Left ventricle myocardium inferior (tissue), 1 donor: ENCODE measurements at regions not wholly inside any gene's neighbourhood (a gene's known extent, or its start where the extent isn't known, plus 50 kb on each side); places are given as distances from the start of the nearest gene placed in this dataset.
"Not testable (repeated sequence)": the region's sequence is repeated elsewhere in the genome, so short reads cannot be mapped to it uniquely, and the experiment has no call there.

ENCODE experiments used
- DNase-seq: peaks from one replicate; pipeline ENCODE4 v3.0.0-alpha.2; 2020
- H3K27ac ChIP-seq: fragments of 200-600 bp; replicated peaks from 2 replicates; pipeline ENCODE4 v1.8.0; 2021
- H3K27me3 ChIP-seq: fragments of 200-600 bp; 2 replicates; pipeline ENCODE4 v1.8.0; 2021; ENCODE audit warnings: low read depth
- H3K36me3 ChIP-seq: fragments of 200-600 bp; 2 replicates; pipeline ENCODE4 v1.8.0; 2021
- H3K4me1 ChIP-seq: fragments of 200-600 bp; 2 replicates; pipeline ENCODE4 v1.8.0; 2021
- H3K4me3 ChIP-seq: fragments of 200-600 bp; 2 replicates; pipeline ENCODE4 v1.8.0; 2021; ENCODE audit warnings: mild to moderate bottlenecking, moderate library complexity
- H3K9me3 ChIP-seq: fragments of 200-600 bp; replicated peaks from 2 replicates; pipeline ENCODE4 v1.8.0; 2021
- CTCF ChIP-seq: fragments of 200-600 bp; IDR thresholded peaks from 2 replicates; pipeline ENCODE4 v1.8.0; 2021; ENCODE audit warnings: antibody characterized with exemption, mild to moderate bottlenecking, borderline replicate concordance
- intact Hi-C: fragments of 100-400 bp; cut with micrococcal nuclease; formaldehyde crosslinking; loops from one replicate; pipeline ENCODE4 v1.11.0; 2022
- donor health status: DM: no; HTN: yes; CAD: no; lungs with severe emphysema.

- Histone ChIP-seq H3K9me3 (no peaks in the 10 kb centered on the region), H3K36me3 (no peaks in the 10 kb centered on the region), H3K4me1 (no peaks in the 10 kb centered on the region), H3K4me3 (no peak overlapping the region), H3K27me3 (no peaks in the 10 kb centered on the region), H3K27ac (no peak overlapping the region)
- TF ChIP-seq CTCF = no peak
- intact Hi-C loops = no loop called here
- no peak for DNase-seq
These were observed 233.2 kb downstream of the NMUR2 start for GRCh38 chr5:152171888-152172287.

GRCh38 chr5:152170350-152170749 lies 234.7 kb downstream of the NMUR2 start:
- Histone ChIP-seq H3K4me1 (no peaks in the 10 kb centered on the region), H3K9me3 (no peaks in the 10 kb centered on the region), H3K27me3 (no peaks in the 10 kb centered on the region), H3K4me3 (no peak overlapping the region), H3K27ac (no peak overlapping the region), H3K36me3 (no peaks in the 10 kb centered on the region)
- no peak for DNase-seq
- TF ChIP-seq CTCF = no peak
- intact Hi-C loops = no loop called here

GRCh38 chr5:152164860-152165259 lies 240.2 kb upstream of the GLRA1 start:
- H3K4me1 ChIP-seq = no peaks in the 10 kb centered on the region
- H3K36me3 ChIP-seq = no peaks in the 10 kb centered on the region
- no peaks in the 10 kb centered on the region for H3K9me3 ChIP-seq
- no peak for TF ChIP-seq CTCF
- no peak overlapping the region for H3K27ac ChIP-seq
- no peaks in the 10 kb centered on the region for H3K27me3 ChIP-seq
- intact Hi-C loops = no loop called here
- no peak for DNase-seq
- H3K4me3 ChIP-seq = no peak overlapping the region

GRCh38 chr5:152159894-152160293 lies 235.2 kb upstream of the GLRA1 start:
- H3K27me3 ChIP-seq, H3K9me3 ChIP-seq, H3K4me3 ChIP-seq, DNase-seq, intact Hi-C loops, H3K27ac ChIP-seq, H3K4me1 ChIP-seq, H3K36me3 ChIP-seq: not testable (repeated sequence)

GRCh38 chr5:152154452-152154851 lies 229.8 kb upstream of the GLRA1 start:
- intact Hi-C loops, H3K4me1 ChIP-seq, H3K27ac ChIP-seq, H3K36me3 ChIP-seq, H3K27me3 ChIP-seq, H3K9me3 ChIP-seq, H3K4me3 ChIP-seq, DNase-seq: not testable (repeated sequence)

- DNase-seq = no peak
- Histone ChIP-seq H3K36me3 (no peaks in the 10 kb centered on the region), H3K27me3 (no peaks in the 10 kb centered on the region), H3K27ac (no peak overlapping the region), H3K4me3 (no peak overlapping the region), H3K9me3 (peaks cover 9% of the 10 kb centered on the region), H3K4me1 (no peaks in the 10 kb centered on the region)
- intact Hi-C loops = no loop called here
- TF ChIP-seq CTCF = no peak
These were observed 227.3 kb upstream of the GLRA1 start for GRCh38 chr5:152151940-152152339.

GRCh38 chr5:152151113-152151512 lies 226.5 kb upstream of the GLRA1 start:
- H3K36me3 ChIP-seq = no peaks in the 10 kb centered on the region
- H3K9me3 ChIP-seq = peaks cover 9% of the 10 kb centered on the region
- DNase-seq = no peak
- no peaks in the 10 kb centered on the region for H3K4me1 ChIP-seq
- TF ChIP-seq CTCF = no peak
- no peak overlapping the region for H3K4me3 ChIP-seq
- no peak overlapping the region for H3K27ac ChIP-seq
- intact Hi-C loops = no loop called here
- no peaks in the 10 kb centered on the region for H3K27me3 ChIP-seq
